BE2C (cell line): ENCODE measurements at regions not wholly inside any gene's neighbourhood (a gene's known extent, or its start where the extent isn't known, plus 50 kb on each side); places are given as distances from the start of the nearest gene placed in this dataset.

Experiments
- DNase-seq: peaks from one replicate; pipeline ENCODE4 v3.0.0-alpha.2; 2020
- H3K27me3 ChIP-seq: fragments of 250-450 bp; sonication (Bioruptor Pico); 2 replicates; pipeline ENCODE4 v1.5.1; 2020; ENCODE audit warnings: mild to moderate bottlenecking
- H3K36me3 ChIP-seq: fragments of 250-450 bp; sonication (Bioruptor Pico); 2 replicates; pipeline ENCODE4 v1.5.1; 2020; ENCODE audit warnings: mild to moderate bottlenecking
- H3K4me1 ChIP-seq: fragments of 250-450 bp; sonication (Bioruptor Pico); 2 replicates; pipeline ENCODE4 v1.5.1; 2020
- H3K4me3 ChIP-seq: 2 replicates; pipeline ENCODE4 v1.5.1; 2011; ENCODE audit warnings: low read depth, low read length
- H3K9me3 ChIP-seq: fragments of 250-450 bp; sonication (Bioruptor Pico); 2 replicates; pipeline ENCODE4 v1.5.1; 2020
- CTCF ChIP-seq: IDR thresholded peaks from 2 replicates; pipeline ENCODE4 v1.5.1; 2012; ENCODE audit warnings: mild to moderate bottlenecking, low read depth, low read length

GRCh38 chr3:18740631-18741583 lies 315.8 kb upstream of the SATB1 start:
- H3K4me1 ChIP-seq: no peaks in the 10 kb centered on the region
- no peaks in the 10 kb centered on the region for H3K27me3 ChIP-seq
- H3K36me3 ChIP-seq: no peaks in the 10 kb centered on the region
- no peak for DNase-seq
- H3K9me3 ChIP-seq: no peaks in the 10 kb centered on the region
- no peak for TF ChIP-seq CTCF
- no peak overlapping the region for H3K4me3 ChIP-seq

- H3K27me3 ChIP-seq: no peaks in the 10 kb centered on the region
- no peaks in the 10 kb centered on the region for H3K36me3 ChIP-seq
- H3K9me3 ChIP-seq: no peaks in the 10 kb centered on the region
- no peak for DNase-seq
- no peak for TF ChIP-seq CTCF
- no peak overlapping the region for H3K4me3 ChIP-seq
- H3K4me1 ChIP-seq: no peaks in the 10 kb centered on the region
Observed at GRCh38 chr3:18739099-18739433, 313.9 kb upstream of the SATB1 start.

- TF ChIP-seq CTCF: no peak
- Histone ChIP-seq H3K9me3 (no peaks in the 10 kb centered on the region), H3K4me3 (no peak overlapping the region), H3K36me3 (no peaks in the 10 kb centered on the region), H3K4me1 (no peaks in the 10 kb centered on the region), H3K27me3 (no peaks in the 10 kb centered on the region)
- no peak for DNase-seq
Observed at GRCh38 chr3:18738393-18739098, 313.4 kb upstream of the SATB1 start.

GRCh38 chr3:18735005-18735404 lies 309.9 kb upstream of the SATB1 start:
- DNase-seq: no peak
- Histone ChIP-seq H3K36me3 (no peaks in the 10 kb centered on the region), H3K27me3 (no peaks in the 10 kb centered on the region), H3K4me3 (no peak overlapping the region), H3K4me1 (no peaks in the 10 kb centered on the region), H3K9me3 (no peaks in the 10 kb centered on the region)
- no peak for TF ChIP-seq CTCF

GRCh38 chr3:18734309-18734708 lies 309.2 kb upstream of the SATB1 start:
- Histone ChIP-seq H3K36me3 (no peaks in the 10 kb centered on the region), H3K4me1 (no peaks in the 10 kb centered on the region), H3K27me3 (no peaks in the 10 kb centered on the region), H3K9me3 (no peaks in the 10 kb centered on the region), H3K4me3 (no peak overlapping the region)
- DNase-seq: no peak
- TF ChIP-seq CTCF: no peak

- no peak for DNase-seq
- no peak for TF ChIP-seq CTCF
- Histone ChIP-seq H3K27me3 (no peaks in the 10 kb centered on the region), H3K4me1 (no peaks in the 10 kb centered on the region), H3K36me3 (no peaks in the 10 kb centered on the region), H3K9me3 (no peaks in the 10 kb centered on the region), H3K4me3 (no peak overlapping the region)
Observed at GRCh38 chr3:18732474-18732873, 307.3 kb upstream of the SATB1 start.
